C4-2B (cell line): ENCODE measurements at regions not wholly inside any gene's neighbourhood (a gene's known extent, or its start where the extent isn't known, plus 50 kb on each side); places are given as distances from the start of the nearest gene placed in this dataset.

ENCODE experiments used
- ZFX ChIP-seq: fragments of 450-650 bp; IDR thresholded peaks from 2 replicates; pipeline ENCODE4 v1.6.1; 2017
- TF ChIP-seq, protein P1 (sequence below): fragments of 450-650 bp; conservative IDR thresholded peaks from 2 replicates; pipeline ENCODE4 v1.5.1; 2017; ENCODE audit warnings: mild to moderate bottlenecking

DNA sequence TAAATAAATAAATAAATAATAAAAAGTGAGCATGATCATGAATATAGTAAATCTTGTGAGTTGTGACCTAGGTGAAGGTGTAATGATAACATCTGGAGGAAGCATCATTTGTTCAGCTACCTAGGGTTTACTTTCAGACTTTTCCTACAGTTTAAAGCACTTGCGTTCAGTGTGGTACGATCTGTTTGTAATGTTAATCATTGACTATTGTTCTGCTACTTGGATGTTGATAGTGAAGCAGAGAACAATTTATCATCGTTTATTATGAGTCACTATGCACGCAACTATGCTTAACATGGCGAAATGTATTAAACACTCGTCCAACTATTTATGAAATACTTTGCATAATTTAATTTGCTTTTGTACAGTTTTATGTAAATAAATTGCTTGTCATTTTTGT, 426.2 kb downstream of the PCDH7 start:
- TF ChIP-seq, protein P1, sequence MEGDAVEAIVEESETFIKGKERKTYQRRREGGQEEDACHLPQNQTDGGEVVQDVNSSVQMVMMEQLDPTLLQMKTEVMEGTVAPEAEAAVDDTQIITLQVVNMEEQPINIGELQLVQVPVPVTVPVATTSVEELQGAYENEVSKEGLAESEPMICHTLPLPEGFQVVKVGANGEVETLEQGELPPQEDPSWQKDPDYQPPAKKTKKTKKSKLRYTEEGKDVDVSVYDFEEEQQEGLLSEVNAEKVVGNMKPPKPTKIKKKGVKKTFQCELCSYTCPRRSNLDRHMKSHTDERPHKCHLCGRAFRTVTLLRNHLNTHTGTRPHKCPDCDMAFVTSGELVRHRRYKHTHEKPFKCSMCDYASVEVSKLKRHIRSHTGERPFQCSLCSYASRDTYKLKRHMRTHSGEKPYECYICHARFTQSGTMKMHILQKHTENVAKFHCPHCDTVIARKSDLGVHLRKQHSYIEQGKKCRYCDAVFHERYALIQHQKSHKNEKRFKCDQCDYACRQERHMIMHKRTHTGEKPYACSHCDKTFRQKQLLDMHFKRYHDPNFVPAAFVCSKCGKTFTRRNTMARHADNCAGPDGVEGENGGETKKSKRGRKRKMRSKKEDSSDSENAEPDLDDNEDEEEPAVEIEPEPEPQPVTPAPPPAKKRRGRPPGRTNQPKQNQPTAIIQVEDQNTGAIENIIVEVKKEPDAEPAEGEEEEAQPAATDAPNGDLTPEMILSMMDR: no peak
- TF ChIP-seq ZFX: no peak
